CD4-positive, alpha-beta memory T cell (primary cell): ENCODE measurements at regions not wholly inside any gene's neighbourhood (a gene's known extent, or its start where the extent isn't known, plus 50 kb on each side); places are given as distances from the start of the nearest gene placed in this dataset.

Experiments used
- CTCF ChIA-PET: fragments of 350-600 bp; sonication (Branson Sonifier 250); formaldehyde crosslinking; loops from one replicate; lab custom pipeline; 2021; ENCODE audit warnings: inconsistent platforms; ENCODE audit not compliant: partially characterized antibody; lab: Charles Lee
- POLR2A ChIA-PET: fragments of 350-600 bp; sonication (Branson Sonifier 250); formaldehyde crosslinking; loops from one replicate; lab custom pipeline; 2021; ENCODE audit not compliant: partially characterized antibody; lab: Charles Lee
- DNase-seq, 5 donors: peaks; one replicate each; pipeline versions ENCODE4 v3.0.0 to v3.0.0-alpha.2; 2020 to 2022; ENCODE audit warnings: mixed read lengths in 1 of 5
- H3K27ac ChIP-seq: one replicate; pipeline ENCODE4 v1.7.0; 2013; ENCODE audit warnings: low read depth, low read length
- H3K27me3 ChIP-seq: 2 replicates; pipeline ENCODE4 v1.7.0; 2013; ENCODE audit warnings: mild to moderate bottlenecking, low read length, moderate library complexity; ENCODE audit not compliant: insufficient read depth
- H3K36me3 ChIP-seq: 2 replicates; pipeline ENCODE4 v1.7.0; 2013; ENCODE audit warnings: mild to moderate bottlenecking, low read length, moderate library complexity; ENCODE audit not compliant: insufficient read depth
- H3K4me1 ChIP-seq: 2 replicates; pipeline ENCODE4 v1.7.0; 2013; ENCODE audit warnings: mild to moderate bottlenecking, low read length, moderate library complexity; ENCODE audit not compliant: insufficient read depth
- H3K4me3 ChIP-seq, 2 donors: one replicate each; pipeline ENCODE4 v1.7.0; 2013; ENCODE audit warnings: low read length in 2 of 2, mild to moderate bottlenecking in 1 of 2
- H3K9me3 ChIP-seq, 2 donors: one replicate each; pipeline ENCODE4 v1.7.0; 2013; ENCODE audit warnings: low read length in 2 of 2, control low read depth in 1 of 2; ENCODE audit not compliant: control insufficient read depth in 1 of 2
- H3K27ac Mint-ChIP-seq, 7 donors: one replicate each; pipeline ENCODE4 v1.8.0; 2020 to 2021; ENCODE audit warnings: mixed read lengths in 7 of 7, mild to moderate bottlenecking in 6 of 7, inconsistent platforms in 3 of 7, moderate library complexity in 3 of 7
- H3K27me3 Mint-ChIP-seq, 2 donors: one replicate each; pipeline ENCODE4 v1.8.0; 2020 to 2021; ENCODE audit warnings: mixed read lengths in 2 of 2
- H3K36me3 Mint-ChIP-seq, 2 donors: one replicate each; pipeline ENCODE4 v1.8.0; 2020 to 2021; ENCODE audit warnings: mixed read lengths in 2 of 2, inconsistent platforms in 1 of 2, mild to moderate bottlenecking in 1 of 2
- H3K4me1 Mint-ChIP-seq, 4 donors: one replicate each; pipeline ENCODE4 v1.8.0; 2020 to 2021; ENCODE audit warnings: mixed read lengths in 4 of 4, mild to moderate bottlenecking in 1 of 4
- H3K4me3 Mint-ChIP-seq, 8 donors: one replicate each; pipeline ENCODE4 v1.8.0; 2020 to 2021; ENCODE audit warnings: mixed read lengths in 8 of 8, mild to moderate bottlenecking in 7 of 8, moderate library complexity in 6 of 8, inconsistent platforms in 3 of 8
- H3K9me3 Mint-ChIP-seq, 8 donors: one replicate each; pipeline ENCODE4 v1.8.0; 2020 to 2021; ENCODE audit warnings: mixed read lengths in 8 of 8, mild to moderate bottlenecking in 5 of 8, inconsistent platforms in 3 of 8, moderate library complexity in 1 of 8
- intact Hi-C: fragments of 100-400 bp; cut with micrococcal nuclease; formaldehyde crosslinking; loops from one replicate; pipeline ENCODE4 v1.15.1; 2023

DNA sequence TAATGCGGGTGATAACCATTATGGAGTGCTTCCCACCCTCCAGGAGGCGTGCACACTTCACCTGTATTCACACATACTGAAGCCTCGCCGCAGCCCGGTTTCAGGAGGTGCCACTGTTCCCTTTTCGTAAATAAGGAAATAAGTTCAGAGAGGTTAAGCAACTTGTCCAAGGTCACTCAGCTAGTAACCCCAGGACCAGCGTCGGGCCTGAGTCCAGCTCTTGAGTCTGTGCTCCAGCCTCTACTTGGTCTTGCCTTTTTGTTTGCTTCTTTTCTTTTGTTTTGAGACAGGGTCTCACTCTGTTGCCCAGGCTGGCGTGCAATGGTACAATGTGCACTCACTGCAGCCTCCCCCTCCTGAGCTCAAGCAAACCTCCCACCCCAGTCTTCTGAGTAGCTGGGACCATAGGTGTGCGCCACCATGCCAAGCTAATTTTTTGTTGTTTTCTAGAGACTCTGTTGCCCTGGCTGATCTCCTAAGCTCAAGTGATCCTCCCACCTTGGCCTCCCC, 63.5 kb upstream of the CIBAR2 start:
- H3K4me1 ChIP-seq: no peaks in the 10 kb centered on the region
- ChIA-PET CTCF (no interaction called here), POLR2A (no interaction called here)
- DNase-seq: no peak
- H3K27ac ChIP-seq: no peak overlapping the region
- Mint-ChIP-seq H3K9me3 (no peaks in the 10 kb centered on the region), H3K27me3 (peaks cover 30 to 49% of the 10 kb centered on the region in 2 donors), H3K4me1 (no peaks in the 10 kb centered on the region), H3K4me3 (no peak overlapping the region), H3K36me3 (no peaks in the 10 kb centered on the region), H3K27ac (no peak overlapping the region)
- no peaks in the 10 kb centered on the region for H3K9me3 ChIP-seq
- no peaks in the 10 kb centered on the region for H3K36me3 ChIP-seq
- H3K27me3 ChIP-seq: no peaks in the 10 kb centered on the region
- intact Hi-C loops: no loop called here
- H3K4me3 ChIP-seq: no peak overlapping the region

DNA sequence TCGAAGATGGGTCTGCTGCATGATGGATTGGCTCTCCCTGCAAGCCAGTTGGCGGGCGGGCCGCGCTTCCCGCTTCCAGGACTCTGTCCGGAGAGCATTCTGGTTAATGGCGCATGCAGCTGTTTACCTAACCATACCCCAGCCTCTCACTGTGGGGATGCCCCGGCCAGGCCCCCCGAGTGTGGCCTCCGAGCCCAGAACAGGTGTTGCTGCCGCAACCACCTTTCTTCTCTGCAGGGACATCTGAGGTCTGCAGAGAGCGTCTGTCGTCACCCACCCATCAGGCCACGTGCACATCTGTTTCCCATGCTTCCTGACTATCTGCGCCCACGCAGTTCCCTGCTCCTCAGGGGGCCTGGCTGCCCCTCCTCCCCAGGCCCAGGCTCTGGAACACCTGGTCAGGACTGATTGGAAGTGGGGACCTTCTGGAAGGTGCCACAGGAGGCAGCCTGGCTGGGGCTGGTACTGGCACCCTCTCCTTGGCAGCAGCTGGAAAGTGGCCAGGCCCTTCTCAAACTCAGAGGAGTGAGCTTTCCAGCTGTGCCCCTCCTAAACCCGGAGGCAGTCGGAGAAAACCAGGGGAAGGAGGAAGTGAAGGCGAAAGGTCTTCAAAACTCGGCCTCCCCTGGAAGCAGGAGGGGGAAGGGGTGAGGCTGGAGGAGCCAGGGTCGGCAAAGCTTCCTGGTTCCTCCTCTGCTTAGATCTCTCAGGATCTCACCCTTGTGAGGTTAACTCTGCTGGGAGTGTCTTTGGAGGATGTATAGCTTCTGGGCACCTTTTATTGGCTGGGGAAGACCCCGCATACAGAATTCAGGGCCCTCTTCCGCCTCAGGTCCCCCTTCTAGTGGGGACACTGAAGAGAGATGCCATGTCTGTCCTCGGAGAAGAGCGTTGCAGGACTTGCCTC, 64.5 kb upstream of the CIBAR2 start:
- intact Hi-C loops: no loop called here
- no peaks in the 10 kb centered on the region for H3K4me1 Mint-ChIP-seq

DNA sequence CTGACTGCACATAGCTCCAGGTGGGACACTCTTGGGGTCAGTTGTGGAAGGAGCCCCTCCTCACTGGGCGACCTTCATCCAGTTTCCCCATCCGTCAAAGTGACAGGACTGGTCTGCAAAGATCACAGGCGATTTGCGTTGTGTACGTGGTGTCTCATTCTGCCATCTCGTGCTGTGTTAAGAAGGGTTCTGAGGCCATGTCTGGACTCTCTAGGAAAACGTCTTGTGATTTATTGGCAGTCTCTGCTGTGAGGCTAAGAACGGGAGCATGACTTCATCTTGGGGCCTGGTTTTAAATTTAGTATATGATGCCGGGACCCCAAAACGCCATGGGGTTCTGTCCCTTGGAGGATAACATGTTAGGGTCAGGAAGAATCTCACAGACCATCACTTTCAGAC, 65.2 kb upstream of the CIBAR2 start:
- intact Hi-C loops: no loop called here
- H3K4me3 ChIP-seq: no peak overlapping the region
- H3K4me1 ChIP-seq: no peaks in the 10 kb centered on the region
- no peaks in the 10 kb centered on the region for H3K27me3 ChIP-seq
- Mint-ChIP-seq H3K9me3 (no peaks in the 10 kb centered on the region), H3K36me3 (no peaks in the 10 kb centered on the region), H3K4me1 (no peaks in the 10 kb centered on the region), H3K27ac (no peak overlapping the region), H3K4me3 (no peak overlapping the region), H3K27me3 (peaks cover 20 to 37% of the 10 kb centered on the region in 2 donors)
- ChIA-PET POLR2A (no interaction called here), CTCF (no interaction called here)
- no peaks in the 10 kb centered on the region for H3K36me3 ChIP-seq
- DNase-seq: no peak
- no peaks in the 10 kb centered on the region for H3K9me3 ChIP-seq
- H3K27ac ChIP-seq: no peak overlapping the region

More for the DNA sequence above, 64.5 kb upstream of the CIBAR2 start:
- ChIA-PET CTCF (no interaction called here), POLR2A (no interaction called here)
- peaks cover 26 to 44% of the 10 kb centered on the region in 2 donors for H3K27me3 Mint-ChIP-seq
- no peak for DNase-seq
- H3K9me3 Mint-ChIP-seq: no peaks in the 10 kb centered on the region
- H3K36me3 Mint-ChIP-seq: no peaks in the 10 kb centered on the region
- H3K4me3 ChIP-seq: no peak overlapping the region
- H3K27ac ChIP-seq: no peak overlapping the region
- no peak overlapping the region for H3K27ac Mint-ChIP-seq
- no peaks in the 10 kb centered on the region for H3K4me1 ChIP-seq
- no peaks in the 10 kb centered on the region for H3K27me3 ChIP-seq
- H3K4me3 Mint-ChIP-seq: no peak overlapping the region
- no peaks in the 10 kb centered on the region for H3K9me3 ChIP-seq
- no peaks in the 10 kb centered on the region for H3K36me3 ChIP-seq

DNA sequence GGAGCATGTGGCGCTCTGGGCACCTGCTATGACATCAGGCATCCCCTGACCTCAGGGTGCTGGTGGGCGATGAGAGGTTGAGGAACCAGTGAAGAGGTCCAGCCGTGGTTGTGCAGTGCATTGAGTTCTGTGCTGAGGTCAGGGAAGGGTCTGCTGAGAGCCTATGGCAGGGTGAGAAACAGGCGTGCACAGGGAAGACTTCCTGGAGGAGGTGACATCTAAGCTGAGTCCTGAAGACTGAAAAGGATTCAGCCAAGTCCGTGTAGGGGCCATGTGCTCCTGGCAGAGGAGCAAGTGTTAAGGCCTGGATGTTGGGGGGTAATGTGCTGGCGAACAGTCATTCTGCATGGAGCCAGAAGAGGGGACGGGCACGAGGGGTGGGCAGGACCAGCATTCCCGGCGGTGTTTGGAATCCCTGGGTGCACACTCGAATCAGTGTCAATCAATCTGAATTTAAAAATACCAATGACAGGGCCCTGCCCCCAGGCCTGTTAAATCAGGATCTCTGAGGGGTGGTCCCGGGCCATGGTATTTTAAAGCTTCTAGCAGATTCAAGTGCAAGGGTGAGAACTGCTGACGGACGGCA, 65.8 kb upstream of the CIBAR2 start:
- Mint-ChIP-seq H3K4me3 (no peak overlapping the region), H3K36me3 (no peaks in the 10 kb centered on the region), H3K27ac (no peak overlapping the region), H3K27me3 (peaks cover 15 to 35% of the 10 kb centered on the region in 2 donors), H3K4me1 (no peaks in the 10 kb centered on the region), H3K9me3 (peaks cover 0 to 3% (median 0%) of the 10 kb centered on the region in 8 donors)
- ChIA-PET POLR2A (no interaction called here), CTCF (no interaction called here)
- H3K9me3 ChIP-seq: no peaks in the 10 kb centered on the region
- no peak overlapping the region for H3K27ac ChIP-seq
- intact Hi-C loops: no loop called here
- DNase-seq: no peak
- H3K4me1 ChIP-seq: no peaks in the 10 kb centered on the region
- H3K4me3 ChIP-seq: no peak overlapping the region
- H3K36me3 ChIP-seq: no peaks in the 10 kb centered on the region
- no peaks in the 10 kb centered on the region for H3K27me3 ChIP-seq

DNA sequence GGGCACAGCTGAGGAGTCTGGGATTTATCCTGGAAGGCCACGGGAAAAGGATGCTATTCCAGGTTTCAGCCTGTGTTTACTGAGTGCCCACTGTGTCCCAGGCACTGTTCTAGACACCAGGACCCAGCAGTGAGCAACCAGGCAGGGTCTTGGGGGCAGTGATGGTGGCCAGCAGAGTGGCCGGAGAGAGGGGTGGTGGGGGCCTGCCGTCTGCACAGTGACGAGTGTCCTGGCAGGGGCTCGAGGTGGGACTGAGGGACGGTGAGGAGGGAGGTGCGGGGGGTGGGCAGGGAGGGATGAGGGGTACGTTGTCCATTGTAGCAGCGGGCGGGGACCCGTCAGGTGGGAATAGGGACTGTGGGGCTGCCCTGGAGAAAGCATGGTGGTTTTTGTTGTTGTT, 66.3 kb upstream of the CIBAR2 start:
- Histone ChIP-seq H3K4me3 (no peak overlapping the region), H3K9me3 (no peaks in the 10 kb centered on the region), H3K4me1 (no peaks in the 10 kb centered on the region), H3K27me3 (no peaks in the 10 kb centered on the region), H3K27ac (no peak overlapping the region), H3K36me3 (no peaks in the 10 kb centered on the region)
- intact Hi-C loops: no loop called here
- Mint-ChIP-seq H3K9me3 (peaks cover 0 to 4% (median 2%) of the 10 kb centered on the region in 8 donors), H3K36me3 (no peaks in the 10 kb centered on the region), H3K27me3 (peaks cover 14 to 30% of the 10 kb centered on the region in 2 donors), H3K4me1 (no peaks in the 10 kb centered on the region), H3K27ac (no peak overlapping the region), H3K4me3 (no peak overlapping the region)
- CTCF ChIA-PET: no interaction called here
- POLR2A ChIA-PET: no interaction called here
- DNase-seq: no peak

DNA sequence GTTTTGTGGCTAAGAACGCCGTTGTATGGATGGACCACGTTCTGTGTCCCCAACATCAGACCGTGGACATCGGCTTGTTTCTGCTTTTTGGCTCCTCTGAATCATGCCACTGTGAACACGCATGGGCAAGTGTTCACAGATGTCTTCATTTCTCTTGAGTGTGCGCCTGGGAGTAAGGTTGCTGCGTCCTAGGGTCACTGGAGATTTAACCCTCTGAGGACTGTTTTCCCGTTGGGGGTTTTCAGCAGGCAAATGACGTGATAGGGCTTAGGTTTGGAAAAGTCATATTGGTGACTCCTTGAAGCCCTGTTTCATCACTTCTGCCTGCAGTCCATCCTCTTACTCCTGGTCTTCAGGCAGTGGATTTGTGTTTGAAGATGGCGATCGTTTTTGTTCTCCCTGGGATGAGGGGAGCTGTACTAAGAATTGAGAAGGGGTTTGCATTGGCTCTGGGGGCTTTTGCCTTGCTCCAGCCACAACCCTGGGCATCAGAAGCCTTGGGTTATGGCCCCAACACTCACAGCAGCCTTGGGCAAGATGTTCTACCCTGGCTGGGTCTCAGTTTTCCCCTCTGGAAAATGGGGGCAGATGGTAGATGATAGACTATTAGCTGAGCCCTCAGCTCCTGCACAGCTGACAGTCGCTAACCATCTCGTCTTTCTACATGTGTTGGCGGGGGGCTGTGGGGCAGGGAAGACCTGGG, 67.2 kb upstream of the CIBAR2 start:
- no peaks in the 10 kb centered on the region for H3K9me3 ChIP-seq
- no peak overlapping the region for H3K27ac ChIP-seq
- peaks cover 0 to 11% (median 7%) of the 10 kb centered on the region in 8 donors for H3K9me3 Mint-ChIP-seq
- no peak for DNase-seq
- peaks cover 11 to 22% of the 10 kb centered on the region in 2 donors for H3K27me3 Mint-ChIP-seq
- H3K4me1 ChIP-seq: no peaks in the 10 kb centered on the region
- H3K4me1 Mint-ChIP-seq: no peaks in the 10 kb centered on the region
- CTCF ChIA-PET: no interaction called here
- intact Hi-C loops: no loop called here
- H3K4me3 Mint-ChIP-seq: no peak overlapping the region
- H3K27me3 ChIP-seq: no peaks in the 10 kb centered on the region
- no peak overlapping the region for H3K4me3 ChIP-seq
- H3K36me3 ChIP-seq: no peaks in the 10 kb centered on the region
- no peak overlapping the region for H3K27ac Mint-ChIP-seq
- H3K36me3 Mint-ChIP-seq: no peaks in the 10 kb centered on the region
- POLR2A ChIA-PET: no interaction called here
